Activated CD8-positive, alpha-beta memory T cell treated with anti-CD3 and anti-CD28 coated beads, Interleukin-2, amount 50 U/mL, for 48 hours (primary cell): ENCODE measurements at regions not wholly inside any gene's neighbourhood (a gene's known extent, or its start where the extent isn't known, plus 50 kb on each side); places are given as distances from the start of the nearest gene placed in this dataset.
"Not testable (repeated sequence)": the region's sequence is repeated elsewhere in the genome, so short reads cannot be mapped to it uniquely, and the experiment has no call there.

Experiments used
- DNase-seq: peaks from one replicate; pipeline ENCODE4 v3.0.0-alpha.2; 2020

GRCh38 chr18:38790303-38790702 lies 1224.7 kb upstream of the CELF4 start:
- no peak for DNase-seq

- no peak for DNase-seq
These were observed 1223.5 kb upstream of the CELF4 start for GRCh38 chr18:38789141-38789540.

GRCh38 chr18:38786906-38787305 lies 1221.3 kb upstream of the CELF4 start:
- no peak for DNase-seq

GRCh38 chr18:38771620-38772019 lies 1206.0 kb upstream of the CELF4 start:
- not testable (repeated sequence) for DNase-seq

GRCh38 chr18:38768504-38768903 lies 1202.9 kb upstream of the CELF4 start:
- DNase-seq, result no peak

- no peak for DNase-seq
These were observed 1193.9 kb upstream of the CELF4 start for GRCh38 chr18:38759457-38759856.

- no peak for DNase-seq
These were observed 1190.8 kb upstream of the CELF4 start for GRCh38 chr18:38756436-38756835.

GRCh38 chr18:38752430-38752829 lies 1186.8 kb upstream of the CELF4 start:
- DNase-seq, result no peak

GRCh38 chr18:38751898-38752297 lies 1186.3 kb upstream of the CELF4 start:
- DNase-seq, result no peak

- no peak for DNase-seq
These were observed 1185.6 kb upstream of the CELF4 start for GRCh38 chr18:38751211-38751610.

- DNase-seq, result no peak
These were observed 1185.2 kb upstream of the CELF4 start for GRCh38 chr18:38750751-38751150.

GRCh38 chr18:38747153-38747552 lies 1181.6 kb upstream of the CELF4 start:
- no peak for DNase-seq

GRCh38 chr18:38720181-38720580 lies 1154.6 kb upstream of the CELF4 start:
- DNase-seq, result not testable (repeated sequence)

- no peak for DNase-seq
These were observed 1152.8 kb upstream of the CELF4 start for GRCh38 chr18:38718365-38718901.

GRCh38 chr18:38709122-38709521 lies 1143.5 kb upstream of the CELF4 start:
- DNase-seq, result no peak

- DNase-seq, result no peak
These were observed 1140.8 kb upstream of the CELF4 start for GRCh38 chr18:38706373-38706772.

- no peak for DNase-seq
These were observed 1132.5 kb upstream of the CELF4 start for GRCh38 chr18:38698088-38698487.

- no peak for DNase-seq
These were observed 1130.1 kb upstream of the CELF4 start for GRCh38 chr18:38695559-38696280.

- no peak for DNase-seq
These were observed 1127.5 kb upstream of the CELF4 start for GRCh38 chr18:38693104-38693503.

GRCh38 chr18:38690626-38691025 lies 1125.0 kb upstream of the CELF4 start:
- DNase-seq, result no peak

GRCh38 chr18:38688416-38688815 lies 1122.8 kb upstream of the CELF4 start:
- no peak for DNase-seq

GRCh38 chr18:38670486-38670885 lies 1104.9 kb upstream of the CELF4 start:
- DNase-seq, result no peak

- DNase-seq, result no peak
These were observed 1099.3 kb upstream of the CELF4 start for GRCh38 chr18:38664929-38665328.

GRCh38 chr18:38663682-38664081 lies 1098.1 kb upstream of the CELF4 start:
- DNase-seq, result no peak

GRCh38 chr18:38663270-38663669 lies 1097.7 kb upstream of the CELF4 start:
- no peak for DNase-seq
